NCI-H446 (cell line): ENCODE measurements at regions not wholly inside any gene's neighbourhood (a gene's known extent, or its start where the extent isn't known, plus 50 kb on each side); places are given as distances from the start of the nearest gene placed in this dataset.

Source experiments
- DNase-seq, 2 experiments: peaks; one replicate each; lab custom pipeline; 2025; lab: John Stamatoyannopoulos, UW

GRCh38 chr5:26229848-26230247, 808.5 kb downstream of the CDH9 start:
- no peak for DNase-seq

- DNase-seq: no peak
Measured at GRCh38 chr5:26227245-26227644, 811.1 kb downstream of the CDH9 start.

- DNase-seq: peak in 1 of 2 experiments; percentile 42
Measured at GRCh38 chr5:26205121-26205520, 833.3 kb downstream of the CDH9 start.

GRCh38 chr5:26193626-26194025, 844.8 kb downstream of the CDH9 start:
- no peak for DNase-seq

GRCh38 chr5:26192486-26192885, 845.9 kb downstream of the CDH9 start:
- no peak for DNase-seq

- no peak for DNase-seq
Measured at GRCh38 chr5:26181582-26181981, 856.8 kb downstream of the CDH9 start.

- no peak for DNase-seq
Measured at GRCh38 chr5:26148569-26149107, 889.7 kb downstream of the CDH9 start.

- no peak for DNase-seq
Measured at GRCh38 chr5:26143259-26143658, 895.1 kb downstream of the CDH9 start.

- peak in 1 of 2 experiments; percentile 56 for DNase-seq
Measured at GRCh38 chr5:26121338-26121737, 917.0 kb downstream of the CDH9 start.

- no peak for DNase-seq
Measured at GRCh38 chr5:26104175-26104574, 934.2 kb downstream of the CDH9 start.

GRCh38 chr5:26060212-26060611, 978.2 kb downstream of the CDH9 start:
- DNase-seq: no peak

- no peak for DNase-seq
Measured at GRCh38 chr5:26054594-26054993, 983.8 kb downstream of the CDH9 start.

GRCh38 chr5:26034813-26035212, 1003.6 kb downstream of the CDH9 start:
- DNase-seq: no peak

- DNase-seq: no peak
Measured at GRCh38 chr5:26031481-26031880, 1006.9 kb downstream of the CDH9 start.

GRCh38 chr5:26026044-26026443, 1012.3 kb downstream of the CDH9 start:
- no peak for DNase-seq

- DNase-seq: no peak
Measured at GRCh38 chr5:26024774-26025173, 1013.6 kb downstream of the CDH9 start.

- no peak for DNase-seq
Measured at GRCh38 chr5:26023361-26023760, 1015.0 kb downstream of the CDH9 start.

GRCh38 chr5:26014206-26014605, 1024.2 kb downstream of the CDH9 start:
- DNase-seq: no peak

GRCh38 chr5:26012078-26012477, 1026.3 kb downstream of the CDH9 start:
- no peak for DNase-seq

- DNase-seq: no peak
Measured at GRCh38 chr5:26009742-26010141, 1028.6 kb downstream of the CDH9 start.

GRCh38 chr5:26003966-26004365, 1034.4 kb downstream of the CDH9 start:
- peak in 1 of 2 experiments; percentile 21 for DNase-seq

GRCh38 chr5:25995209-25995608, 1043.2 kb downstream of the CDH9 start:
- DNase-seq: no peak

GRCh38 chr5:25993701-25994100, 1044.7 kb downstream of the CDH9 start:
- DNase-seq: no peak

- DNase-seq: no peak
Measured at GRCh38 chr5:25991639-25992038, 1046.7 kb downstream of the CDH9 start.

GRCh38 chr5:25990771-25991170, 1047.6 kb downstream of the CDH9 start:
- no peak for DNase-seq
